ENCODE measurements at regions not wholly inside any gene's neighbourhood (a gene's known extent, or its start where the extent isn't known, plus 50 kb on each side); places are given as distances from the start of the nearest gene placed in this dataset.

DNA sequence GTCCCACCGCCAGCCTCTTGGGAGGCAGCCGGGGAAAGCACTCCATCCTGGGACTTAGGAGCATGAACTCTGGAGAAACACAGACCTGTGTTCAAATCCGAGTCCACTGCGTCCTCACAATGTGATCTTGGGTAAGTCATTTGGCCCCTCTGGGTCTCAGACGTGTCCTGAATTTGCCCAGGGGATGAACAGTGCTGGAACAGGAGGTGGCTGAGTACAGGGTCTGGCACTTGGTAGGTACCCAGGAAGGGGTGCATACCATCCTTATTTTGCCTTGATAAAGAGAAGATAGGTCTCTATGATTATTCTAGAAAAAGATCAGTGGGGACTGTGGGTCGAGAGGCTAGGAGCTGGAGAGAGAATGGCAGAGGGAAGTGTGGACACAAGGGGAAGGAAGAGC, 135.7 kb downstream of the FGF18 start:
- no peak overlapping the region for H3K27ac Mint-ChIP-seq
- H3K4me1 Mint-ChIP-seq: no peaks in the 10 kb centered on the region

DNA sequence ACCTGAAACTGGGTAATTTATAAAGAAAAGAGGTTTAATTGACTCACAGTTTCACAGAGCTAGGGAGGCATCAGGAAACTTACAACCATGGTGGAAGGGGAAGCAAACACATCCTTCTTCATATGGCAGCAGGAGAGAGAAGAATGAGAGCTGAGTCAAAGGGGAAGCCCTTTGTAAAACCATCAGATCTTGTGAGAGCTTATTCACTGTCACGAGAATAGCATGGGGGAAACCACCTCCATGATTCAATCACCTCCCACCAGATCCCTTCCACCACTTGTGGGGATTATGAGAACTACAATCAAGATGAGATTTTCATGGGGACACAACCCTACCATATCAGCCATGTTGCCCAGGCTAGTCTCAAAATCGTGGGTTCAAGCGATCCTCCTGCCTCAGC, 143.4 kb downstream of the FGF18 start:
- Histone ChIP-seq H2AFZ (replicated peaks) (no peak overlapping the region), H3K4me1 (no peaks in the 10 kb centered on the region), H3K27me3 (no peaks in the 10 kb centered on the region), H3K4me2 (no peak overlapping the region), H3K36me3 (no peaks in the 10 kb centered on the region), H3K79me2 (ENCODE audit: low read depth) (no peaks in the 10 kb centered on the region), H4K20me1 (ENCODE audit: low read depth) (no peaks in the 10 kb centered on the region), H3K9me3 (ENCODE audit: low read depth) (peaks cover 9% of the 10 kb centered on the region), H3K9ac (no peak overlapping the region), H3F3A (ENCODE audit: low read depth) (no peaks in the 10 kb centered on the region), H3K27ac (no peak overlapping the region), H3K4me3 (no peak overlapping the region)
- TF ChIP-seq, protein P1, sequence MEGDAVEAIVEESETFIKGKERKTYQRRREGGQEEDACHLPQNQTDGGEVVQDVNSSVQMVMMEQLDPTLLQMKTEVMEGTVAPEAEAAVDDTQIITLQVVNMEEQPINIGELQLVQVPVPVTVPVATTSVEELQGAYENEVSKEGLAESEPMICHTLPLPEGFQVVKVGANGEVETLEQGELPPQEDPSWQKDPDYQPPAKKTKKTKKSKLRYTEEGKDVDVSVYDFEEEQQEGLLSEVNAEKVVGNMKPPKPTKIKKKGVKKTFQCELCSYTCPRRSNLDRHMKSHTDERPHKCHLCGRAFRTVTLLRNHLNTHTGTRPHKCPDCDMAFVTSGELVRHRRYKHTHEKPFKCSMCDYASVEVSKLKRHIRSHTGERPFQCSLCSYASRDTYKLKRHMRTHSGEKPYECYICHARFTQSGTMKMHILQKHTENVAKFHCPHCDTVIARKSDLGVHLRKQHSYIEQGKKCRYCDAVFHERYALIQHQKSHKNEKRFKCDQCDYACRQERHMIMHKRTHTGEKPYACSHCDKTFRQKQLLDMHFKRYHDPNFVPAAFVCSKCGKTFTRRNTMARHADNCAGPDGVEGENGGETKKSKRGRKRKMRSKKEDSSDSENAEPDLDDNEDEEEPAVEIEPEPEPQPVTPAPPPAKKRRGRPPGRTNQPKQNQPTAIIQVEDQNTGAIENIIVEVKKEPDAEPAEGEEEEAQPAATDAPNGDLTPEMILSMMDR (IDR thresholded peaks at IDR 0.05): no peak
- TF ChIP-seq EZH2phosphoT487 (IDR thresholded peaks at IDR 0.05) (no peak), EZH2 (IDR thresholded peaks at IDR 0.05) (no peak)
- H3K27ac Mint-ChIP-seq: no peak overlapping the region
- H3K27me3 Mint-ChIP-seq (ENCODE audit: insufficient read depth, low read depth): no peaks in the 10 kb centered on the region
- H3K9me3 Mint-ChIP-seq: peaks cover 11% of the 10 kb centered on the region
- no peaks in the 10 kb centered on the region for H3K36me3 Mint-ChIP-seq
- no peaks in the 10 kb centered on the region for H3K4me1 Mint-ChIP-seq
- H3K4me3 Mint-ChIP-seq: no peak overlapping the region
- DNase-seq (ENCODE audit: low spot score): no peak

More for the DNA sequence above, 135.7 kb downstream of the FGF18 start:
- no peaks in the 10 kb centered on the region for H3K27me3 Mint-ChIP-seq (ENCODE audit: insufficient read depth, low read depth)
- Histone ChIP-seq H3K27me3 (no peaks in the 10 kb centered on the region), H3K36me3 (no peaks in the 10 kb centered on the region), H3K4me1 (no peaks in the 10 kb centered on the region), H2AFZ (replicated peaks) (no peak overlapping the region), H3F3A (ENCODE audit: low read depth) (no peaks in the 10 kb centered on the region), H3K27ac (no peak overlapping the region), H3K9ac (no peak overlapping the region), H4K20me1 (ENCODE audit: low read depth) (no peaks in the 10 kb centered on the region), H3K4me3 (no peak overlapping the region), H3K4me2 (no peak overlapping the region), H3K9me3 (ENCODE audit: low read depth) (no peaks in the 10 kb centered on the region), H3K79me2 (ENCODE audit: low read depth) (no peaks in the 10 kb centered on the region)
- H3K4me3 Mint-ChIP-seq: no peak overlapping the region
- no peaks in the 10 kb centered on the region for H3K36me3 Mint-ChIP-seq
- DNase-seq (ENCODE audit: low spot score): no peak
- TF ChIP-seq, protein P1 (IDR thresholded peaks at IDR 0.05): no peak
- TF ChIP-seq EZH2phosphoT487 (IDR thresholded peaks at IDR 0.05) (no peak), EZH2 (IDR thresholded peaks at IDR 0.05) (no peak)
- peaks cover 8% of the 10 kb centered on the region for H3K9me3 Mint-ChIP-seq

DNA sequence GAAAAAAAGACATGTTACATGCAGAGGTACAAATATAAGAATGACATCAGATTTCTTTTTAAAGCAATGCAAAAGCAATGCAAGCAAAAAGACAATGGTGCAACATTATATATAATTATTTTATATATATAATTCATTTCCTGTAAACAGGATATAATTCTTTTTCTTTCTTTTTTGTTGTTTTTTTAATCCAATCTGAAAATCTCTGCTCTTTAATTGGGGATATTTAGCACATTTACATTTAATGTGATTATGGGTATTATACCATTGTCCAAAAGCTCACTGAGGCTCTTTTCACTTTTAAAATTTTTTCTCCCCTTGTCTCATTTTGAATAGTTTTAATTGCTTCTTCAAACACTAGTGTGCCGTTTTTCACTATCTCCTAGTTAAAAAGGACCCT, 148.9 kb downstream of the FGF18 start:
- no peak overlapping the region for H3K27ac ChIP-seq
- H3K4me1 Mint-ChIP-seq: no peaks in the 10 kb centered on the region
- peaks cover 4% of the 10 kb centered on the region for H3K36me3 Mint-ChIP-seq
- no peaks in the 10 kb centered on the region for H3F3A ChIP-seq (ENCODE audit: low read depth)
- H3K27ac Mint-ChIP-seq: no peak overlapping the region
- no peaks in the 10 kb centered on the region for H3K79me2 ChIP-seq (ENCODE audit: low read depth)
- peaks cover 2% of the 10 kb centered on the region for H3K27me3 Mint-ChIP-seq (ENCODE audit: insufficient read depth, low read depth)
- H3K27me3 ChIP-seq: no peaks in the 10 kb centered on the region
- H3K9me3 ChIP-seq (ENCODE audit: low read depth): peaks cover 21% of the 10 kb centered on the region
- H3K4me2 ChIP-seq: no peak overlapping the region
- no peak overlapping the region for H3K4me3 ChIP-seq
- TF ChIP-seq, protein P1 (IDR thresholded peaks at IDR 0.05): no peak
- TF ChIP-seq EZH2 (IDR thresholded peaks at IDR 0.05) (no peak), EZH2phosphoT487 (IDR thresholded peaks at IDR 0.05) (no peak)
- no peak for DNase-seq (ENCODE audit: low spot score)
- peaks cover 37% of the 10 kb centered on the region for H3K9me3 Mint-ChIP-seq
- peaks cover 7% of the 10 kb centered on the region for H3K4me1 ChIP-seq
- no peak overlapping the region for H3K4me3 Mint-ChIP-seq
- peaks cover 7% of the 10 kb centered on the region for H3K36me3 ChIP-seq
- H4K20me1 ChIP-seq (ENCODE audit: low read depth): no peaks in the 10 kb centered on the region
- no peak overlapping the region for H3K9ac ChIP-seq
- H2AFZ ChIP-seq (replicated peaks): no peak overlapping the region

Data from neural progenitor cell (in vitro differentiated cells).